ENCODE measurements at regions not wholly inside any gene's neighbourhood (a gene's known extent, or its start where the extent isn't known, plus 50 kb on each side); places are given as distances from the start of the nearest gene placed in this dataset.

DNA sequence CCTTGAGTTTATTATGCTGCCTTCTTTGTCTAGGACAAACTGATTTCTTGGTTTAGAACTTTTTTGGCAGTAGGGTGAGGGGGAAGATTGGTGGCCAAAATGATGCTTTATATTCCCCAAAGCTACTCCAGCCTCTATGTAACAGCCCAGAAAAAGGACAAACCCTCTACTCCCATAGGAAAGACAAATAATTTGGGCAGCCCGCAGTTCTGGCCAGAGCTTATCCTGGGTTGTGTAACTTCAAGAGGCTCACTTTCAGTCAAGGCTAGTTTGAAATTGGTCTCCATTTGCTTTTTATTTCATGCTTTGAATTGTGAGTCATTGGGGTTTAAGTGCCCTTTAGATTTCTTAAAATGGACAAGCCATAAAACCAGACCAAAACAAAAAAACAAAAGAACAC lies 142.3 kb downstream of the OLFM4 start:
- intact Hi-C loops (cut with micrococcal nuclease): no loop called here
- no peak for DNase-seq

DNA sequence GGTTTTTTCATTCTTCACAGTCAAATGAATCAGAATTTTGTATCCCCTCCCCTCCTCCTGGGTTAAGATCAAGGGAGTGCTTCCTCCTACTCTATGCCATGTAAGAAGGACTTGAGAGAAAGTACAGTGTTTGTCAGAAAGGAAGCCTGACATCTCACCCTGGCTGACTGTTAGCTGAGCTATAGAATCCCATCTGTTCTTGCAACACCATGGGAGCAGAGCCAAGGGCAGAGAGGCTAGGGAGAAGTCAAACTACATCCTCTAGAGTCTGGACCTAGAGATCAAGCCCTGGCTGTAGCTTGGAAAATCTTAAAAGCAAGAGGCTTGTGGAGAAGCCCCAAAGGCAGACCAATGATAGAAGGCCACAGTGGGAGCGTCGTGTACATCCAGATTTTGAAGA lies 145.9 kb downstream of the OLFM4 start:
- H3K4me3 ChIP-seq: no peak overlapping the region
- intact Hi-C loops (cut with micrococcal nuclease): no loop called here
- no peaks in the 10 kb centered on the region for H3K36me3 ChIP-seq
- H3K27ac ChIP-seq (replicated peaks): no peak overlapping the region
- H3K27me3 ChIP-seq (ENCODE audit: low read depth): peaks cover 18% of the 10 kb centered on the region
- TF ChIP-seq, protein P1, sequence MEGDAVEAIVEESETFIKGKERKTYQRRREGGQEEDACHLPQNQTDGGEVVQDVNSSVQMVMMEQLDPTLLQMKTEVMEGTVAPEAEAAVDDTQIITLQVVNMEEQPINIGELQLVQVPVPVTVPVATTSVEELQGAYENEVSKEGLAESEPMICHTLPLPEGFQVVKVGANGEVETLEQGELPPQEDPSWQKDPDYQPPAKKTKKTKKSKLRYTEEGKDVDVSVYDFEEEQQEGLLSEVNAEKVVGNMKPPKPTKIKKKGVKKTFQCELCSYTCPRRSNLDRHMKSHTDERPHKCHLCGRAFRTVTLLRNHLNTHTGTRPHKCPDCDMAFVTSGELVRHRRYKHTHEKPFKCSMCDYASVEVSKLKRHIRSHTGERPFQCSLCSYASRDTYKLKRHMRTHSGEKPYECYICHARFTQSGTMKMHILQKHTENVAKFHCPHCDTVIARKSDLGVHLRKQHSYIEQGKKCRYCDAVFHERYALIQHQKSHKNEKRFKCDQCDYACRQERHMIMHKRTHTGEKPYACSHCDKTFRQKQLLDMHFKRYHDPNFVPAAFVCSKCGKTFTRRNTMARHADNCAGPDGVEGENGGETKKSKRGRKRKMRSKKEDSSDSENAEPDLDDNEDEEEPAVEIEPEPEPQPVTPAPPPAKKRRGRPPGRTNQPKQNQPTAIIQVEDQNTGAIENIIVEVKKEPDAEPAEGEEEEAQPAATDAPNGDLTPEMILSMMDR (IDR thresholded peaks at IDR 0.05; ENCODE audit: borderline replicate concordance): no peak
- no peaks in the 10 kb centered on the region for H3K4me1 ChIP-seq
- no peaks in the 10 kb centered on the region for H3K9me3 ChIP-seq (replicated peaks)
- no peak for DNase-seq

More for the DNA sequence above, 142.3 kb downstream of the OLFM4 start:
- TF ChIP-seq, protein P1 (IDR thresholded peaks at IDR 0.05; ENCODE audit: borderline replicate concordance): no peak
- Histone ChIP-seq H3K27ac (replicated peaks) (no peak overlapping the region), H3K27me3 (ENCODE audit: low read depth) (peaks cover 34% of the 10 kb centered on the region), H3K4me1 (no peaks in the 10 kb centered on the region), H3K36me3 (no peaks in the 10 kb centered on the region), H3K4me3 (no peak overlapping the region), H3K9me3 (replicated peaks) (no peaks in the 10 kb centered on the region)

DNA sequence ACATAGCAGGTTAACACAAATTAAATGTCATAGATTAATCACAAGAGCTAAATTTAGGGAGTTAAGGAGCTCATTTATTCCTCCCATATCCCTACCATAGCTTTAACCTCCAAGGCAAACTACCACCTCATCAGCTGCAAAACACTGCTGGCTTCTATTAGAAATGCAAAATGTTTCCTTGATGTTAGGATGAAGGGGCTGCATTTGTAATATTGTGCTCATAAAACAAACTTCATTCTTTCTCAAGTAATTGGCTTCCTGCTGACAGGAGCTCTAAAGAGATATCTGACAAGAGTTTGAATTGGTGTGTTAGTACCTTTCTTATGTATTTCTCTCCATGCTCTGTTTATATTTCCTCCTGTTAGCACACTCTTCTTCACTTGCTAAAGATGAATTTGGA lies 152.1 kb downstream of the OLFM4 start:
- intact Hi-C loops (cut with micrococcal nuclease): no loop called here
- TF ChIP-seq, protein P1 (IDR thresholded peaks at IDR 0.05; ENCODE audit: borderline replicate concordance): no peak

DNA sequence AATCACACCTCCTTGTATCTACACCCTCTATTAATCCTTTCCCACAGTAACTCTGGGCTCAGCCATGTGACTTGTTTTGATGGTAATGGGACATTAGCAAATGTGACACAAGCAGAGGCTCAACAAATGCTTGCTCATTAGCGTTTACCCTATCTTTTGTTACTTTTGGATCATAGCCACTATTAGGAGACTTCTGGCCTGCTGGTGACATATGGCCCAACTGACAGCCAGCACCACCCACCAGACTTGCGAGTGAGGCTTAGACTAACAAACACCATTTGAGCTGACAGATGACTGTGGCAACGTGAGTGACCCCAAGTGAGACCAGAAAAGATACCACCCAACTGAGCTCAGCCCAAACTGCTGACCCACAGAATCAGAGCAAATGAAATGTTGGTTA lies 154.1 kb downstream of the OLFM4 start:
- TF ChIP-seq, protein P1 (IDR thresholded peaks at IDR 0.05; ENCODE audit: borderline replicate concordance): no peak
- intact Hi-C loops (cut with micrococcal nuclease): no loop called here
- no peak for DNase-seq
- Histone ChIP-seq H3K27me3 (ENCODE audit: low read depth) (no peaks in the 10 kb centered on the region), H3K9me3 (replicated peaks) (peaks cover 15% of the 10 kb centered on the region), H3K4me3 (no peak overlapping the region), H3K27ac (replicated peaks) (no peak overlapping the region), H3K4me1 (no peaks in the 10 kb centered on the region), H3K36me3 (no peaks in the 10 kb centered on the region)

More for the DNA sequence above, 152.1 kb downstream of the OLFM4 start:
- Histone ChIP-seq H3K4me3 (no peak overlapping the region), H3K36me3 (no peaks in the 10 kb centered on the region), H3K4me1 (no peaks in the 10 kb centered on the region), H3K27ac (replicated peaks) (no peak overlapping the region), H3K27me3 (ENCODE audit: low read depth) (no peaks in the 10 kb centered on the region), H3K9me3 (replicated peaks) (peaks cover 15% of the 10 kb centered on the region)
- DNase-seq: no peak

DNA sequence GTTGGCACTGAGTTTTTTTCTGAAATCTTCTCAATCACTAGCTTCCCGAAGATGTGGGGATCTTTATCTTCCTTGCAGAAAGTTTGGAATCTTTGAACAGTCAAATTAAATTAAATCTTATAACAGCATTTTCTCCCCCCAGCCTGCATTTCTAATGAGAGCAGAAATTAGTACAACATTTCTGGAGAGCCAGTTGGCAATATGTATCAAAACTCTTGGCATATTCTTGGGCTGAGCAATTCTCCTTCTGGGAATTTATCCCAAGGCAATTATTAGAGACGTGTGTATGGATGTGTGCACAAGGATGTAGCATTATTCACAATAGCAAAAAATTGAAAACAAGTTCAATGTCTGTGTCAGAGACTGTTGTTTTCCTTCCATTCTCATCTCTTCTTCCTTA lies 159.5 kb downstream of the OLFM4 start:
- intact Hi-C loops (cut with micrococcal nuclease): no loop called here
- Histone ChIP-seq H3K27me3 (ENCODE audit: low read depth) (peaks cover 27% of the 10 kb centered on the region), H3K4me3 (no peak overlapping the region)

More for the DNA sequence above, 159.5 kb downstream of the OLFM4 start:
- Histone ChIP-seq H3K9me3 (replicated peaks) (peaks cover 15% of the 10 kb centered on the region), H3K27ac (replicated peaks) (no peak overlapping the region), H3K4me1 (no peaks in the 10 kb centered on the region), H3K36me3 (no peaks in the 10 kb centered on the region)
- TF ChIP-seq, protein P1 (IDR thresholded peaks at IDR 0.05; ENCODE audit: borderline replicate concordance): no peak
- DNase-seq: no peak
